GM12892 (cell line): ENCODE measurements at regions not wholly inside any gene's neighbourhood (a gene's known extent, or its start where the extent isn't known, plus 50 kb on each side); places are given as distances from the start of the nearest gene placed in this dataset.

Source experiments
- POLR2A ChIP-seq: IDR thresholded peaks from 2 replicates; pipeline ENCODE4 v1.6.1; 2011; ENCODE audit warnings: low read depth, low read length, control low read depth
- POLR2AphosphoS5 ChIP-seq: IDR thresholded peaks from 2 replicates; pipeline ENCODE4 v1.6.1; 2011; ENCODE audit warnings: low read depth, low read length, control low read depth
- TAF1 ChIP-seq: IDR thresholded peaks from 2 replicates; pipeline ENCODE4 v1.6.1; 2011; ENCODE audit warnings: low read depth, mild to moderate bottlenecking, control low read depth, low read length, borderline replicate concordance

- no peak for TF ChIP-seq POLR2A
- no peak for TF ChIP-seq POLR2AphosphoS5
- TF ChIP-seq TAF1, result no peak
Measured at GRCh38 chr13:62299988-62300387, 884.3 kb upstream of the PCDH20 start.
